Muscle of leg (tissue), 3 donors: ENCODE measurements at regions not wholly inside any gene's neighbourhood (a gene's known extent, or its start where the extent isn't known, plus 50 kb on each side); places are given as distances from the start of the nearest gene placed in this dataset.
"Not testable (repeated sequence)": the region's sequence is repeated elsewhere in the genome, so short reads cannot be mapped to it uniquely, and the experiment has no call there.

Experiments used
- DNase-seq: peaks from one replicate; pipeline ENCODE4 v3.0.0; 2013
- H3K27ac ChIP-seq: one replicate; pipeline ENCODE4 v1.5.1; 2013; ENCODE audit warnings: mild to moderate bottlenecking, low read length, control low read depth
- H3K27me3 ChIP-seq: one replicate; pipeline ENCODE4 v1.6.1; 2013; ENCODE audit warnings: low read length; ENCODE audit not compliant: control insufficient read depth, insufficient read depth
- H3K36me3 ChIP-seq: one replicate; pipeline ENCODE4 v1.6.1; 2013; ENCODE audit warnings: low read length; ENCODE audit not compliant: control insufficient read depth, insufficient read depth
- H3K4me1 ChIP-seq: one replicate; pipeline ENCODE4 v1.6.1; 2013; ENCODE audit warnings: low read length; ENCODE audit not compliant: control insufficient read depth, insufficient read depth
- H3K4me3 ChIP-seq: one replicate; pipeline ENCODE4 v1.5.1; 2013; ENCODE audit warnings: low read length, control low read depth
- H3K9me3 ChIP-seq: replicated peaks from 2 replicates; pipeline ENCODE4 v1.6.1; 2013; ENCODE audit warnings: low read depth, low read length; ENCODE audit not compliant: control insufficient read depth
- WGBS: methylation state at CpG from one replicate; pipeline ENCODE4 v1.1.5; 2013; ENCODE audit warnings: missing lambda C conversion rate; ENCODE audit not compliant: insufficient coverage; 5-methylcytosine and 5-hydroxymethylcytosine counted together

DNA sequence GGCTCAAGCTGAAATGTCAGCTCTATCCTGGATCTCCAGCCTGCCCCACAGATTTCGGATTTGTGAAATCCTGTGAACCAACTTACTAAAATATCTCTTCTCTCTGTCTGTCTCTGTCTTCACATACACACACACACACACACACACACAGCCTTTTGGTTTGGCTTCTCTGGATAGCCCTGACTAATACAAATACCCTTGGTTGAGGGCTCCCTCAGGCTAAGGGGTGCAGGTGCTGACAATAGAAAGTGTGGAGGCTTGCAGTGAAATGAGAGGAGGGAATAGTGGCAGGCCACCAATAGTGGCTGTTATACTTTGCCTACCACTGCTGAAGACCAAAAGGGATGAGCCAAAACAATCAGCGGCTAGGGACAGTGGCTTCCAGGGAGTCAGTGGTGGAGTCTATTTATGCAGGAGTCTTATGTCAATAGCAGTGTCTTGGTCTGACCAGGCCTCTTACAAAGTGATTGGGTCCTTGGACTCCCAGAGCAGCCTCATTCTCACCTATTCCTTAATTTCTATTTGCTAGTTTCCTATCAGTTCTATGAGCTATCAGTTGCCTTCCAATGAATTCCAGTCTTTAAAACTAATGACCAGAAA lies 93.2 kb upstream of the GAS1 start:
- no peaks in the 10 kb centered on the region for H3K36me3 ChIP-seq
- 91% methylated on average over 2 of the region's 2 CpGs for WGBS
- peaks cover 5% of the 10 kb centered on the region for H3K4me1 ChIP-seq
- DNase-seq: no peak
- no peak overlapping the region for H3K4me3 ChIP-seq
- H3K27me3 ChIP-seq: no peaks in the 10 kb centered on the region
- H3K9me3 ChIP-seq: no peaks in the 10 kb centered on the region
- H3K27ac ChIP-seq: no peak overlapping the region

DNA sequence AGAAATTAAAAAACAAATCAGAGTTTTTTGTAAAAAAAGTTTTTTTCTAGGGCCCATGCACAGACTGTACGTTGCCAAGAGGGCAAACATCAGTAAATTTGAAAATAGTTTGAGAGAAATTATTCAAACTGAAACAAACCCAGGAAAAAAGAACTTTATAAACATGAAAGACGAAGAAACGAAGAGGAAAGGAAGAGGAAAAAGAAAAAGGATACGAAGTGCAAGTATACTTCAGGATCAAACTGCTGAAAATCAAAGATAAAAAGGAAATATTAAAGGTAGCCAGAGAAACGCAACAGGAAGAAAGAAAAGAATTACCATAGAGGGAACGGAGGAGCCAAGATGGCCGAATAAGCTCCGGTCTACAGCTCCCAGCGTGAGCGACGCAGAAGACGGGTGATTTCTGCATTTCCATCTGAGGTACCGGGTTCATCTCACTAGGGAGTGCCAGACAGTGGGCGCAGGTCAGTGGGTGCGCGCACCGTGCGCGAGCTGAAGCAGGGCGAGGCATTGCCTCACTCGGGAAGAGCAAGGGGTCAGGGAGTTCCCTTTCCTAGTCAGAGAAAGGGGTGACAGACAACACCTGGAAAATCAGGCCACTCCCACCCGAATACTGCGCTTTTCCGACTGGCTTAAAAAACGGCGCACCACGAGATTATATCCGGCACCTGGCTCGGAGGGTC lies 94.4 kb upstream of the GAS1 start:
- not testable (repeated sequence) for DNase-seq, H3K4me1 ChIP-seq, H3K4me3 ChIP-seq, H3K9me3 ChIP-seq, H3K36me3 ChIP-seq, H3K27ac ChIP-seq, H3K27me3 ChIP-seq
- WGBS: 91% methylated on average over 11 of the region's 29 CpGs

GRCh38 chr9:87049929-87050608 lies 102.8 kb upstream of the GAS1 start:
- not testable (repeated sequence) for H3K4me1 ChIP-seq, H3K4me3 ChIP-seq, H3K9me3 ChIP-seq, DNase-seq, H3K27me3 ChIP-seq, H3K36me3 ChIP-seq, H3K27ac ChIP-seq
- no CpG with 5 or more reads among the region's 2 CpGs for WGBS

GRCh38 chr9:87054999-87055686 lies 107.8 kb upstream of the GAS1 start:
- Histone ChIP-seq H3K9me3 (no peaks in the 10 kb centered on the region), H3K36me3 (no peaks in the 10 kb centered on the region), H3K27ac (no peak overlapping the region), H3K4me3 (no peak overlapping the region), H3K27me3 (no peaks in the 10 kb centered on the region), H3K4me1 (no peaks in the 10 kb centered on the region)
- no CpG with 5 or more reads among the region's 2 CpGs for WGBS
- DNase-seq: no peak

DNA sequence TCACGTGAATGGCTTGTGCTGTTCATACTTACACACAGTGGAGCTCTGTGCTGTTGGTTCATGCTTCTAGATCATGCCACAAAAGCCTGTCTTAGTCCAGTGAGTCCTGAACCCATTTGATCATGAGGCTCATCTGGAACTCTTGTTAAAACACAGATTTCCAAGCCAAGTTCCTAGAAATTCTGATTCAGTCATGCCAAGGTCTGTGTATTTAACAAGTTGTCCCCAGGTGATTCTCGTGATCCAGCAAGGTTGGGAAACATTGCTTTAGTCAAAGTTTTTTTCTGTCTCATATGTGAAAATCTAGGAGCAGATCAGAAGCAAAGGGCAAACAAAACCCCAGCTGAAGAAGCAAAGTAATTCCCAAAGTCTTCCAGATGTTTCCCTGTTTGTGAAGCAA lies 112.5 kb upstream of the GAS1 start:
- Histone ChIP-seq H3K36me3 (no peaks in the 10 kb centered on the region), H3K27me3 (no peaks in the 10 kb centered on the region), H3K9me3 (no peaks in the 10 kb centered on the region), H3K4me3 (no peak overlapping the region), H3K4me1 (no peaks in the 10 kb centered on the region), H3K27ac (no peak overlapping the region)
- peak; percentile 52 for DNase-seq
- WGBS: 51% methylated on average over 2 of the region's 2 CpGs

DNA sequence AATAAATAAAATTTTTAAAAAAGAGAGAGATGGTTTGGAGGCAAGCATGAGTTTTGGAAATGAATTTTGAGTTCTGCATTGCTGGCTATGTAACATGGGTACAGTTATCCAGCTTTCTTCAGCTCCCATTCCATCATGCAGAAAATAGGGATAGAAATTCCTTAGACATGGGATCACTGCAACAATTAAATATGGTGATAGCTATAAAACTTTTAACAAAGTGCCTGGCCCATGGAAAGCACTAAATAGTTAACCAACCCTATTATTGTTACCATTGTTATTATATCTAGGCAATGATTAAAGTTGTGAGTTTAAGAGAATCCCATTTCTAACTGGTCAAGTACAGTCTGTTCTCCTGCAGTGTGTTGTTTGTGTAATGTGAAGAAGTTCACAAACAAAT lies 115.4 kb upstream of the GAS1 start:
- Histone ChIP-seq H3K27me3 (no peaks in the 10 kb centered on the region), H3K27ac (no peak overlapping the region)

DNA sequence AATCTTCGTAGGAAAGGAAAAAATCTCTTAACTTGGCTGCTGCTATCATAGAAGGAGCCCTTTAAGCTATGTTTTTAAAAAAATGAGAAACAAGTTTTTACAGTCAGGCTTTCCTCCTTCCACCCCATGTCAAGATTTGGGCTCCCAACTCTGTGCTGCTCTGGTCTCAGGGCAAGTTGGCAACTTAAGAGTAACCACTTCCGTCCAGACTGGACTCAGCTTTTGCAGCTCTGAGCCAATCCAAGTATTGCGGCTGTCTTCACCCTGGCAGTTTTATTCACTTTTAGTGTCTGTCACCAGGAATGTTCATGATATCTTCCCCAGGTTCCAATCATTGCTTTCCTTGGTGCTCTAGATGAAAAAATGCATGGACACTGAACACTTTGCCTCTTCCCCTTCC lies 115.9 kb upstream of the GAS1 start:
- DNase-seq: no peak
- whole genome bisulfite sequencing: 59% methylated on average over 2 of the region's 3 CpGs
- H3K27ac ChIP-seq: no peak overlapping the region

More for the DNA sequence above, 115.4 kb upstream of the GAS1 start:
- no peak overlapping the region for H3K4me3 ChIP-seq
- no peaks in the 10 kb centered on the region for H3K9me3 ChIP-seq
- H3K36me3 ChIP-seq: no peaks in the 10 kb centered on the region
- no peaks in the 10 kb centered on the region for H3K4me1 ChIP-seq
- DNase-seq: no peak

DNA sequence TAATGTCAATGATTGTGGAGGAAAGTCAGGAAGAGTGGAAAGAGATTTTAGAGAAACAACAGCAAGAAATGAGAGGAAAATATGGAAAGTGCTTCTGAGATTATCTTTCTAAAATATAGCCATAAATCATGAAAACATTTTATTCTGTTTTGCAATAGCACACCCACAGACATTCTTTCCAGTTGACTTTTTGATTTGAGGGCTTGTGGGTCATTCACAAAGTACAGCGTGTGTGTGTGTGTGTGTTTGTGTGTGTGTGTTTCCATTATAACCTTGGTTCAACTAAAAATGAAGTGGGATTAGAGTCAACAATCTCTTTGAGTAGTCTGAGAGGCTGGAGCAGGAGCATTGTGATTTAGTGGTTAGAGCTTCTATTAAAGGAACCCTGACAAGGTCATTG lies 116.6 kb upstream of the GAS1 start:
- Histone ChIP-seq H3K9me3 (no peaks in the 10 kb centered on the region), H3K4me3 (no peak overlapping the region), H3K4me1 (no peaks in the 10 kb centered on the region), H3K36me3 (no peaks in the 10 kb centered on the region), H3K27ac (no peak overlapping the region), H3K27me3 (no peaks in the 10 kb centered on the region)
- WGBS: 80% methylated on average over 1 of the region's 1 CpG
- DNase-seq: no peak

More for the DNA sequence above, 115.9 kb upstream of the GAS1 start:
- no peak overlapping the region for H3K4me3 ChIP-seq
- no peaks in the 10 kb centered on the region for H3K4me1 ChIP-seq
- no peaks in the 10 kb centered on the region for H3K27me3 ChIP-seq
- no peaks in the 10 kb centered on the region for H3K36me3 ChIP-seq
- H3K9me3 ChIP-seq: no peaks in the 10 kb centered on the region

- Histone ChIP-seq H3K36me3 (no peaks in the 10 kb centered on the region), H3K4me1 (no peaks in the 10 kb centered on the region), H3K4me3 (no peak overlapping the region), H3K27ac (no peak overlapping the region), H3K9me3 (no peaks in the 10 kb centered on the region), H3K27me3 (no peaks in the 10 kb centered on the region)
- WGBS: 100% methylated on average over 1 of the region's 4 CpGs
- no peak for DNase-seq
These were observed 117.0 kb upstream of the GAS1 start for GRCh38 chr9:87064311-87064710.

DNA sequence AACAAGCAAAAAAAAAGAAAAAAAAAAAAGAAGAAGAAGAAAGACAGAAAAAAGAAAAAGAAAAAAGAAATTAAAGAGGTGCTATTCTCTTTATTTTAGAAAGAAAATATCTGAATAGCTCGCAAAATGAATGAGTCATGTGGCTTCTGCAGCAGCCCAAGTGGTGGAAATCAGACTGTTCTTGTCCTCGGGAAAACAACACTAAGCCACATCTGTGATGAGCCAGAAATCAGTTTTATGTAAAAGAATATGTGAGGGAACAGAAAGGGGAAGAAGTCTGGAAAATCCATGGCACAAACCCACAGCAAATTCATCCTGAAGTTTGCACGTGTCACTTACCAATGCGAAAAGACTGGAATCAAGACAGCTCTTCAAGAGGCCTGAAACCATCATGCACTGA lies 118.7 kb upstream of the GAS1 start:
- Histone ChIP-seq H3K9me3 (no peaks in the 10 kb centered on the region), H3K4me3 (no peak overlapping the region), H3K36me3 (no peaks in the 10 kb centered on the region), H3K4me1 (peaks cover 8% of the 10 kb centered on the region), H3K27me3 (no peaks in the 10 kb centered on the region), H3K27ac (no peak overlapping the region)
- WGBS: 69% methylated on average over 3 of the region's 4 CpGs
- no peak for DNase-seq
